ENCODE measurements at regions not wholly inside any gene's neighbourhood (a gene's known extent, or its start where the extent isn't known, plus 50 kb on each side); places are given as distances from the start of the nearest gene placed in this dataset.

DNA sequence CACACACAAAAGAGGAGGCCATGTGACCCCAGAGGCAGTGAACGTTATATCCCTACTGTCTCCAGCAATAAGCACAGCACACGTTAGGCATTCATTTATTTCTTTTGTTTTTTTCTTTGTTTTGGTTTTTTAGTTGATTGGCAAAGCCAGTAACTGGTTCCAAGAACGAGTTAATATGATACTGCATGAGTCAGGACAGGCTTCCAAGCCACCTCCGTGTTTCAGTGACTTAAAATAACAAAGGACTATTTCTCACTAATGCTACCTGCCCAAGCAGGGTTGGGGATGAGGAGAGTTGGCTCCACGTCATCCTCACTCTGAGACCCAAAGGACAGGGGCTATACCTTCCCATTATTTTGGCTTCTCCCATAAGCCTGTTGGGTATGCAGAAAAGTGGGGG, 130.5 kb downstream of the ST8SIA2 start:
- no peaks in the 10 kb centered on the region for H3K36me3 ChIP-seq (ENCODE audit: control insufficient read depth, insufficient read depth, low read length)
- no peaks in the 10 kb centered on the region for H3K27me3 Mint-ChIP-seq (ENCODE audit: insufficient read depth)
- no peak overlapping the region for H3K4me3 Mint-ChIP-seq
- H3K27ac Mint-ChIP-seq = no peak overlapping the region
- H3K9ac ChIP-seq (ENCODE audit: extremely low read depth, low read length, poor library complexity, severe bottlenecking) = no peak overlapping the region
- no peaks in the 10 kb centered on the region for H3K27me3 ChIP-seq (ENCODE audit: control insufficient read depth, insufficient read depth, low read length, poor library complexity, severe bottlenecking)
- WGBS, 2 experiments (ENCODE audit: insufficient coverage in 1 of 2, insufficient read length in 1 of 2) = 78 to 80% methylated on average over 1 to 5 of the region's 5 CpGs
- H3K4me1 ChIP-seq (ENCODE audit: control insufficient read depth, insufficient read depth, low read length) = peaks cover 2% of the 10 kb centered on the region
- TF ChIP-seq, protein P1, sequence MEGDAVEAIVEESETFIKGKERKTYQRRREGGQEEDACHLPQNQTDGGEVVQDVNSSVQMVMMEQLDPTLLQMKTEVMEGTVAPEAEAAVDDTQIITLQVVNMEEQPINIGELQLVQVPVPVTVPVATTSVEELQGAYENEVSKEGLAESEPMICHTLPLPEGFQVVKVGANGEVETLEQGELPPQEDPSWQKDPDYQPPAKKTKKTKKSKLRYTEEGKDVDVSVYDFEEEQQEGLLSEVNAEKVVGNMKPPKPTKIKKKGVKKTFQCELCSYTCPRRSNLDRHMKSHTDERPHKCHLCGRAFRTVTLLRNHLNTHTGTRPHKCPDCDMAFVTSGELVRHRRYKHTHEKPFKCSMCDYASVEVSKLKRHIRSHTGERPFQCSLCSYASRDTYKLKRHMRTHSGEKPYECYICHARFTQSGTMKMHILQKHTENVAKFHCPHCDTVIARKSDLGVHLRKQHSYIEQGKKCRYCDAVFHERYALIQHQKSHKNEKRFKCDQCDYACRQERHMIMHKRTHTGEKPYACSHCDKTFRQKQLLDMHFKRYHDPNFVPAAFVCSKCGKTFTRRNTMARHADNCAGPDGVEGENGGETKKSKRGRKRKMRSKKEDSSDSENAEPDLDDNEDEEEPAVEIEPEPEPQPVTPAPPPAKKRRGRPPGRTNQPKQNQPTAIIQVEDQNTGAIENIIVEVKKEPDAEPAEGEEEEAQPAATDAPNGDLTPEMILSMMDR (conservative IDR thresholded peaks at IDR 0.05) = no peak
- no peak for DNase-seq
- H3K4me1 Mint-ChIP-seq = peaks cover 22% of the 10 kb centered on the region
- peaks cover 24% of the 10 kb centered on the region for H3K9me3 Mint-ChIP-seq
- H3K9me3 ChIP-seq (ENCODE audit: control insufficient read depth, low read length) = peaks cover 10% of the 10 kb centered on the region
- no peak overlapping the region for H3K4me3 ChIP-seq (ENCODE audit: low read length)
- peak overlapping the region; percentile 78 for H3K27ac ChIP-seq (ENCODE audit: low read depth, low read length)
- H3K36me3 Mint-ChIP-seq (ENCODE audit: low read depth) = no peaks in the 10 kb centered on the region

DNA sequence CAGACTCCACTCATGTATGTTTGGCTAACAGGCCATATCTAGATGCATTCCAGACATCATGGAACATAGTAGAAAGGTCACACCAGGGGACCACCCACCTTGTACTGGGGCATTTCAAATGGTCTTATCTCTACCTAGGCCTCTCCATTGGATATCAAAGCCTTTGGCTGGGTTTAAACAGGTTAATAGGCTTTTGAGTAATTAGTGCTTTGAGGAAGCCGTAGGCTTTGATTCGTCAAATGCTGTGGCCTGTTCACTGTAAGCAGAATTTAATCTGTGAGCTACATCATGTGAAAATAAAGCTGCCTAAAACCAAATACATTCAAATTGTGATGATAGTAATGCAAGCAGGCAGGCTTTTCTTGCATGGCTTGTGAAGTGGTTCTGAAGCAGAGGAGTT, 129.5 kb downstream of the ST8SIA2 start:
- H3K4me1 Mint-ChIP-seq = peaks cover 22% of the 10 kb centered on the region
- peaks cover 2% of the 10 kb centered on the region for H3K4me1 ChIP-seq (ENCODE audit: control insufficient read depth, insufficient read depth, low read length)
- H3K9me3 Mint-ChIP-seq = peaks cover 15% of the 10 kb centered on the region
- WGBS, 2 experiments (ENCODE audit: insufficient coverage in 1 of 2, insufficient read length in 1 of 2) = 70 to 80% methylated on average over 2 of the region's 2 CpGs
- no peaks in the 10 kb centered on the region for H3K36me3 Mint-ChIP-seq (ENCODE audit: low read depth)
- H3K27me3 ChIP-seq (ENCODE audit: control insufficient read depth, insufficient read depth, low read length, poor library complexity, severe bottlenecking) = no peaks in the 10 kb centered on the region
- no peak overlapping the region for H3K4me3 Mint-ChIP-seq
- peak overlapping the region; percentile 27 for H3K27ac Mint-ChIP-seq
- no peak for DNase-seq
- H3K9ac ChIP-seq (ENCODE audit: extremely low read depth, low read length, poor library complexity, severe bottlenecking) = no peak overlapping the region
- H3K36me3 ChIP-seq (ENCODE audit: control insufficient read depth, insufficient read depth, low read length) = no peaks in the 10 kb centered on the region
- H3K27me3 Mint-ChIP-seq (ENCODE audit: insufficient read depth) = no peaks in the 10 kb centered on the region
- TF ChIP-seq, protein P1 (conservative IDR thresholded peaks at IDR 0.05) = no peak
- no peak overlapping the region for H3K4me3 ChIP-seq (ENCODE audit: low read length)
- peaks cover 7% of the 10 kb centered on the region for H3K9me3 ChIP-seq (ENCODE audit: control insufficient read depth, low read length)
- H3K27ac ChIP-seq (ENCODE audit: low read depth, low read length) = no peak overlapping the region

DNA sequence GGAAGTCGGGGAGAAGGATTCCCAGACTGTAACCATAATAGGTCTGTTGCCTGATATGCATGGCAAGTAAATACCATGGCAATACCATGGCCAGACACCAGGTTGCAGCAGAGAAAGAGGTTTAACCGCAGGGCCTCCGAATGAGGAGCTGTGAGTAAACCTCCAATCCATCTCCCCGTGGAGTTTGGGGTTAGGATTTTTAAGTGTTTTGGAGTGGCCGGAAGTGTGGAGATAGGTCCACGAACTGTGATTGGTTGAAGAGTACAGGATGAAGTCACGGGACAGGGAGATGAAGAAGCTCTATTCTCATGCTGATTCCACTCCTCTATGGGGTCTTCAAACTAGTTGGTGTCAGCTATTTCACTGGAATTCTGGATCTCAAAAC, 127.9 kb downstream of the ST8SIA2 start:
- Histone ChIP-seq H3K4me3 (ENCODE audit: low read length) (no peak overlapping the region), H3K9me3 (ENCODE audit: control insufficient read depth, low read length) (peaks cover 7% of the 10 kb centered on the region), H3K27ac (ENCODE audit: low read depth, low read length) (no peak overlapping the region), H3K36me3 (ENCODE audit: control insufficient read depth, insufficient read depth, low read length) (no peaks in the 10 kb centered on the region), H3K4me1 (ENCODE audit: control insufficient read depth, insufficient read depth, low read length) (peaks cover 2% of the 10 kb centered on the region), H3K9ac (ENCODE audit: extremely low read depth, low read length, poor library complexity, severe bottlenecking) (no peak overlapping the region), H3K27me3 (ENCODE audit: control insufficient read depth, insufficient read depth, low read length, poor library complexity, severe bottlenecking) (no peaks in the 10 kb centered on the region)
- H3K27me3 Mint-ChIP-seq (ENCODE audit: insufficient read depth) = no peaks in the 10 kb centered on the region
- H3K9me3 Mint-ChIP-seq = peaks cover 5% of the 10 kb centered on the region
- H3K36me3 Mint-ChIP-seq (ENCODE audit: low read depth) = no peaks in the 10 kb centered on the region
- TF ChIP-seq, protein P1 (conservative IDR thresholded peaks at IDR 0.05) = peak; percentile 85
- DNase-seq = peak; percentile 91
- H3K27ac Mint-ChIP-seq = peak overlapping the region; percentile 74
- 35 to 46% methylated on average over 4 to 7 of the region's 7 CpGs for WGBS, 2 experiments (ENCODE audit: insufficient coverage in 1 of 2, insufficient read length in 1 of 2)
- peaks cover 35% of the 10 kb centered on the region for H3K4me1 Mint-ChIP-seq
- no peak overlapping the region for H3K4me3 Mint-ChIP-seq
